Breast epithelium (tissue), 4 donors: ENCODE measurements at regions not wholly inside any gene's neighbourhood (a gene's known extent, or its start where the extent isn't known, plus 50 kb on each side); places are given as distances from the start of the nearest gene placed in this dataset.
A peak's percentile ranks its signal among the peaks of the same experiment; 100 is the strongest.

Source experiments
- DNase-seq, 2 donors: peaks; one replicate each; pipeline ENCODE4 v3.0.0-alpha.2; 2019; ENCODE audit warnings: low spot score in 2 of 2
- H3K27ac ChIP-seq, 2 donors: fragments of 200-600 bp; sonication (generic) in 1 of 2; one replicate each; pipeline ENCODE4 v1.5.1; 2016 to 2019; ENCODE audit warnings: mild to moderate bottlenecking in 1 of 2
- H3K27me3 ChIP-seq, 2 donors: fragments of 200-600 bp; sonication (generic) in 1 of 2; one replicate each; pipeline versions ENCODE4 v1.5.1 to v1.6.0; 2017 to 2019; ENCODE audit warnings: control low read depth in 1 of 2, mild to moderate bottlenecking in 1 of 2
- H3K36me3 ChIP-seq: fragments of 200-600 bp; one replicate; pipeline ENCODE4 v1.5.1; 2019
- H3K4me1 ChIP-seq, 2 donors: fragments of 200-600 bp; sonication (generic); one replicate each; pipeline ENCODE4 v1.5.1; 2016 to 2019; ENCODE audit warnings: control low read depth in 1 of 2
- H3K4me3 ChIP-seq, 3 donors: fragments of 200-600 bp; sonication (generic); 1 replicate in 2 of 3; 2 replicates in 1 of 3; pipeline ENCODE4 v1.5.1; 2016 to 2019; ENCODE audit warnings: mild to moderate bottlenecking in 3 of 3, moderate library complexity in 2 of 3
- H3K9me3 ChIP-seq, 2 donors: fragments of 200-600 bp; sonication (generic) in 1 of 2; one replicate each; pipeline ENCODE4 v1.5.1; 2016 to 2019; ENCODE audit warnings: control low read depth in 1 of 2
- POLR2A ChIP-seq: fragments of 450-650 bp; IDR thresholded peaks from one replicate; pipeline ENCODE4 v1.6.1; 2016; ENCODE audit warnings: antibody characterized with exemption, mild to moderate bottlenecking, moderate library complexity
- POLR2AphosphoS5 ChIP-seq, 3 donors: sonication (generic); formaldehyde crosslinking; IDR thresholded peaks; one replicate each; pipeline ENCODE4 v1.6.1; 2017; ENCODE audit warnings: antibody characterized with exemption in 3 of 3
- intact Hi-C: fragments of 100-400 bp; cut with DNase I; formaldehyde crosslinking; loops from one replicate; pipeline ENCODE4 v1.15.1; 2023; ENCODE audit warnings: low total_unique reads
- TF ChIP-seq, protein P1 (sequence below), 3 donors: fragments of 450-650 bp; IDR thresholded peaks; one replicate each; pipeline ENCODE4 v1.5.1; 2016 to 2017; ENCODE audit warnings: antibody characterized with exemption in 3 of 3, mild to moderate bottlenecking in 3 of 3, moderate library complexity in 3 of 3

DNA sequence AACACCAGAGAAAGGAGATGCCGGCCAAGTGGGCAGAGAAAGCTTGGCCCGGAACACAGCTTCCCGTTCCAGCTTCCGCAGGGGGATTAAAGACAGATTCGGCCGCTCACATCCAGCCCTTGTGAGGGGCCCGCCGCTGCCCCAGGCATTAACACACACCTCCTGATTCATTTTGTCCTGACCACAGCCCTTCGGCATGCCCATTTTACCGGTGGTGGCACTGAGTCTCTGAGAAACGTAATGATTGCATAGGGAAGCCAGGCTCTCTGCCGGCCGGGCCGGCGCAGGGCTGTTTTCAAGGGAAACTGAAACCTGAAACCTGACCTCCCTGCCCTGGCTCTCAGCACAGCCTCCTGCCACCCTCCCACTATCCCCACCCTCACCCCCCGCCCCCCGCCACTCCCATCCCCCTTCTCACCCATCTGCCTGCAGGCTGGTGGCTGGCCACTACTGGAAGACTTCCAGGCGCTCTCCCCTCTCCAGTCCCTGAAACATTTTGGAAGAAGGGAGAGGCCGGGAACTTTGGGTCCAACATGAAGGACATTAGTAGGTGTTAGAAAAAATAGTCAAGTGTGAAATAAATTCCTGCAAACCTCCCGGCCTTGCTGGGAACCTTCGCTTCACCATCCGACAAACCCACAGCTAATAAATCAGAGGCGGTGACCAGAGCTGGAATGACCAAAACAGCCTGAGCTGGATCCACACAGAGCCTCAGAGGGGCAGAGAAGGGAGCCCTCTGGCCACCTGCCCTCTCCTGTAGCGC, 83.5 kb upstream of the CUX1 start:
- TF ChIP-seq POLR2A (no peak), POLR2AphosphoS5 (IDR thresholded peaks at IDR 0.05) (no peak)
- TF ChIP-seq, protein P1, sequence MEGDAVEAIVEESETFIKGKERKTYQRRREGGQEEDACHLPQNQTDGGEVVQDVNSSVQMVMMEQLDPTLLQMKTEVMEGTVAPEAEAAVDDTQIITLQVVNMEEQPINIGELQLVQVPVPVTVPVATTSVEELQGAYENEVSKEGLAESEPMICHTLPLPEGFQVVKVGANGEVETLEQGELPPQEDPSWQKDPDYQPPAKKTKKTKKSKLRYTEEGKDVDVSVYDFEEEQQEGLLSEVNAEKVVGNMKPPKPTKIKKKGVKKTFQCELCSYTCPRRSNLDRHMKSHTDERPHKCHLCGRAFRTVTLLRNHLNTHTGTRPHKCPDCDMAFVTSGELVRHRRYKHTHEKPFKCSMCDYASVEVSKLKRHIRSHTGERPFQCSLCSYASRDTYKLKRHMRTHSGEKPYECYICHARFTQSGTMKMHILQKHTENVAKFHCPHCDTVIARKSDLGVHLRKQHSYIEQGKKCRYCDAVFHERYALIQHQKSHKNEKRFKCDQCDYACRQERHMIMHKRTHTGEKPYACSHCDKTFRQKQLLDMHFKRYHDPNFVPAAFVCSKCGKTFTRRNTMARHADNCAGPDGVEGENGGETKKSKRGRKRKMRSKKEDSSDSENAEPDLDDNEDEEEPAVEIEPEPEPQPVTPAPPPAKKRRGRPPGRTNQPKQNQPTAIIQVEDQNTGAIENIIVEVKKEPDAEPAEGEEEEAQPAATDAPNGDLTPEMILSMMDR (IDR thresholded peaks at IDR 0.05) = no peak
- Histone ChIP-seq H3K36me3 (no peaks in the 10 kb centered on the region), H3K4me3 (peak overlapping the region; percentile 32 to 57 (median 45)), H3K27ac (no peak overlapping the region), H3K4me1 (peaks cover 0 to 3% of the 10 kb centered on the region in 2 donors), H3K27me3 (no peaks in the 10 kb centered on the region), H3K9me3 (no peaks in the 10 kb centered on the region)
- intact Hi-C loops = no loop called here
- DNase-seq = no peak

DNA sequence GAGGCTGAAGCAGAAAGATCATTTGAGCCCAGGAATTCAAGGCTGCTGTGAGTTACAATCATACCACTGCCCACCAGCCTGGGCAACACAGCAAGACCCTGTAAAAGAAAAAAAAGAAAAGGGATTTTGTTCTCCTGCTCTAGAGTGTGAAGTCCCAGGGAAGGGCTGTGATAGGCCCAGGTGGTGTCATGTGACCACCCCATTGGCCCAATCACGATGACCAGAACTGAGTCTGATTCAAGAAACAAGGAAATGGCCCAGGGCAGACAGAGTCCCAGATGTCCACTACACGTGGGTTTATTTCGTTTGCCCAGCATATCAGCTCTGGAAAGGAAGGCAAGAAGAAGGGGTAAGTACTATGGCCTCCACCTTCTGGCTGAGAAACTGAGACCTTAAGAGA, 81.3 kb upstream of the CUX1 start:
- DNase-seq = no peak
- peaks cover 0 to 3% of the 10 kb centered on the region in 2 donors for H3K4me1 ChIP-seq
- H3K27me3 ChIP-seq = no peaks in the 10 kb centered on the region
- intact Hi-C loops = no loop called here
- H3K27ac ChIP-seq = no peak overlapping the region
- no peaks in the 10 kb centered on the region for H3K36me3 ChIP-seq
- no peak overlapping the region for H3K4me3 ChIP-seq
- no peaks in the 10 kb centered on the region for H3K9me3 ChIP-seq
- no peak for TF ChIP-seq POLR2A
- TF ChIP-seq, protein P1 (IDR thresholded peaks at IDR 0.05) = no peak
- TF ChIP-seq POLR2AphosphoS5 (IDR thresholded peaks at IDR 0.05) = no peak

DNA sequence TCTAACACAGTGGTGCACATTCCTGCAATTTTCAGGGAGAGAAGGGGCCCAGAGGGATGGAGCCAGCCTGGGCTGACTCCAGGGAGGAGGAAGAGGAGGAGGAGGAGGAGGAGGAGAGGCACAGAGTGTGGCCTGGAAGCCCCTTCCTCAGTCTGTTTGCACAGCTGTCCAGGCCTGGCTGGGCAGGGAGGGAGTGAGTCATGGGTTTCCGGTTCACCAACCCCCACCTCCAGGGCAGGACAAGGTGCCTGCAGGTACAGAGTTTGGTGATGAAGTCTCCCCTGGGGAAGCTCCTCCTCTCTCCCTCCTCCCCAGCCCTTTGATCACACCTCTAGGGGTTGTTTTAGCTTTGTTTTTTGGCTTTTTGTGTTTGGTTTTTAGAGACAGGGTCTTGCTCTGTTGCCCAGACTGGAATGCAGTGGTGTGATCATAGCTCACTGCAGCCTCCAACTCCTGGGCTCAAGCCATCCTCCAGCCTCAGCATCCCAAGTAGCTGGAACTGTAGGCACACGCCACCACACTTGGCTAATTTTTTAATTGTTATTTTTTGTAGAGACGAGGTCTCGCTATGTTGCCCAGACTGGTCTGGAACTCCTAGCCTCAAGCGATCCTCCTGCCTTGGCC, 77.5 kb upstream of the CUX1 start:
- peaks cover 0 to 23% of the 10 kb centered on the region in 2 donors for H3K27me3 ChIP-seq
- TF ChIP-seq POLR2A = no peak
- no peak for TF ChIP-seq POLR2AphosphoS5 (IDR thresholded peaks at IDR 0.05)
- TF ChIP-seq, protein P1 (IDR thresholded peaks at IDR 0.05) = no peak
- H3K27ac ChIP-seq = no peak overlapping the region
- no peaks in the 10 kb centered on the region for H3K9me3 ChIP-seq
- no peak for DNase-seq
- H3K36me3 ChIP-seq = no peaks in the 10 kb centered on the region
- peaks cover 0 to 5% of the 10 kb centered on the region in 2 donors for H3K4me1 ChIP-seq
- no peak overlapping the region for H3K4me3 ChIP-seq
- intact Hi-C loops = no loop called here

DNA sequence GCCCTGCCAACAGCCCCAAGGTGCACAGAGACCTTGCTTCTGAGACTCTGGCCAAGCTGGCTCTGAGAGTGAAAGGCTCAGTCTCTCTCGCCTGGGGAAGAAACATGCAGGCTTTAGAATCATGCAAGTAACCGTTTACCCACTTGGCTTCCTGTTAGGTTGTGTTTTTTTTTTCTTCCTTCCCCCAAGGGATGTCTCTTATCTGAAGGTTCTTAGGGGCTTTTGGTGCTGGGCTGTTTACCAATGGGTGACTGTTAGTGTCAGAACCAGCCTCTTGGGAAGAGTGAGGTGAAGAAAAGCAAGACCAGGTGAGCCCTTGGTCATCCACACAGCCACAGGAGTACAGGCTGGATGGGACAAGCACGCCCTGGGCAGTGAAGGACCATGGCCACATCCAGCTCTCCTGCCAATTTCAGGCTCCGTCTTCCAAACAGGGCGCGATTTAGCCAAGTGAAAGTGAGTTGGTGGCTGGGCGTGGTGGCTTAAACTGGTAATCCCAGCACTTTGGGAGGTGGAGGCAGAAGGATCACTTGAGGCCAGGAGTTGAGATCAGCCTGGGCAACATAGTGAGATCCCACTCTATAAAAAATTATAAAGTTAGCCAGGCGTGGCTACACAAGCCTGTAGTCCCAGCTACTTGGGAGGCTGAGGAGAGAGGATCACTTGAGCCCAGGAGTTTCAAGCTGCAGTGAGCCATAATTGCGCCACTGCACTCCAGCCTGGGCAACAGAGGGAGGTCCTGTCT, 76.3 kb upstream of the CUX1 start:
- no peak for DNase-seq
- Histone ChIP-seq H3K27ac (no peak overlapping the region), H3K9me3 (no peaks in the 10 kb centered on the region), H3K4me1 (peaks cover 0 to 5% of the 10 kb centered on the region in 2 donors), H3K4me3 (no peak overlapping the region), H3K36me3 (no peaks in the 10 kb centered on the region), H3K27me3 (peaks cover 0 to 23% of the 10 kb centered on the region in 2 donors)
- intact Hi-C loops = no loop called here
- TF ChIP-seq POLR2AphosphoS5 (IDR thresholded peaks at IDR 0.05) (no peak), POLR2A (no peak)
- TF ChIP-seq, protein P1 (IDR thresholded peaks at IDR 0.05) = no peak
